K562 (cell line): ENCODE measurements at regions not wholly inside any gene's neighbourhood (a gene's known extent, or its start where the extent isn't known, plus 50 kb on each side); places are given as distances from the start of the nearest gene placed in this dataset.

ENCODE experiments used
- ATAC-seq: fragments of 200-7000 bp; cut with Tn5 transposase; 3 replicates; pipeline ENCODE4 v1.9.1; 2020; ENCODE audit warnings: moderate library complexity
- BruUV-seq: library from RNA; stranded (reverse); fragments of 400-500 nt; replicated peaks from 2 replicates; lab custom pipeline; 2021; lab: Mats Ljungman, UMichigan
- CTCF ChIA-PET: fragments of 300-600 bp; formaldehyde crosslinking; extraction: SDS; loops from one replicate; lab custom pipeline; 2021; ENCODE audit warnings: low intra/inter-chr PET ratio; lab: Yijun Ruan, JAX
- POLR2A ChIA-PET: fragments of 300-600, 350-650 bp; sonication (Branson Sonifier 250); formaldehyde crosslinking; extraction: SDS; loops from one replicate; lab custom pipeline; 2021; ENCODE audit warnings: antibody characterized with exemption, inconsistent platforms; lab: Yijun Ruan, JAX
- DNase-seq, 4 experiments: peaks; one replicate each; pipeline versions ENCODE4 v3.0.0 to v3.0.0-alpha.2; 2011 to 2018; ENCODE audit warnings: low spot score in 3 of 4, mixed read lengths in 3 of 4; ENCODE audit errors: extremely low read depth in 1 of 4
- FAIRE-seq: peaks from 2 replicates; lab custom pipeline; 2011; peaks lifted over from hg19 to GRCh38; lab: Jason Lieb, UNC
- H2AFZ ChIP-seq: 2 replicates; pipeline ENCODE4 v1.6.0; 2011; ENCODE audit warnings: low read depth, low read length, control low read depth, inconsistent platforms
- H3K27ac ChIP-seq: fragments of 200-600 bp; 3 replicates; pipeline ENCODE4 v1.8.0; 2011; ENCODE audit warnings: low read depth, mild to moderate bottlenecking, control low read depth, inconsistent platforms, low read length, moderate library complexity, mixed read lengths; ENCODE audit errors: extremely low read depth
- H3K27me3 ChIP-seq, 2 experiments: fragments of 300-600 bp in 1 of 2; 2 replicates in 1 of 2; 3 replicates in 1 of 2; pipeline versions ENCODE4 v1.6.0 to v1.8.0; 2011; ENCODE audit warnings: inconsistent platforms in 2 of 2, low read length in 2 of 2, mild to moderate bottlenecking in 1 of 2, mixed read lengths in 1 of 2, moderate library complexity in 1 of 2; ENCODE audit not compliant: control insufficient read depth in 2 of 2, insufficient read depth in 2 of 2
- H3K36me3 ChIP-seq: fragments of 300-600 bp; 3 replicates; pipeline ENCODE4 v1.8.0; 2011; ENCODE audit warnings: mild to moderate bottlenecking, low read length, inconsistent platforms; ENCODE audit not compliant: control insufficient read depth, insufficient read depth
- H3K4me1 ChIP-seq, 2 experiments: fragments of 200-600 bp in 1 of 2; replicated peaks in 1 of 2; 2 replicates in 1 of 2; 3 replicates in 1 of 2; pipeline versions ENCODE4 v1.5.1 to v1.8.0; 2011; ENCODE audit warnings: inconsistent platforms in 2 of 2, low read length in 2 of 2, mild to moderate bottlenecking in 1 of 2, mixed read lengths in 1 of 2, moderate library complexity in 1 of 2; ENCODE audit not compliant: control insufficient read depth in 2 of 2, insufficient read depth in 2 of 2
- H3K4me2 ChIP-seq: 2 replicates; pipeline ENCODE4 v1.6.1; 2011; ENCODE audit warnings: low read length, control low read depth, inconsistent platforms, mixed read lengths; ENCODE audit not compliant: insufficient read depth
- H3K4me3 ChIP-seq: fragments of 200-600 bp; sonication (generic), shearing (Covaris generic); 2 replicates; pipeline ENCODE4 v1.5.1; 2016; ENCODE audit warnings: control low read depth, inconsistent platforms
- H3K79me2 ChIP-seq: fragments of 200-600 bp; 3 replicates; pipeline ENCODE4 v1.8.0; 2011; ENCODE audit warnings: low read length, inconsistent platforms; ENCODE audit not compliant: control insufficient read depth, insufficient read depth
- H3K9ac ChIP-seq, 2 experiments: 2 replicates each; pipeline versions ENCODE4 v1.6.0 to v1.6.1; 2011; ENCODE audit warnings: low read depth in 2 of 2, low read length in 2 of 2, control low read depth in 1 of 2, inconsistent platforms in 1 of 2, mild to moderate bottlenecking in 1 of 2, mixed read lengths in 1 of 2; ENCODE audit not compliant: insufficient read depth in 1 of 2
- H3K9me1 ChIP-seq: one replicate; pipeline ENCODE4 v1.6.0; 2011; ENCODE audit warnings: inconsistent platforms, mild to moderate bottlenecking, low read length, moderate library complexity; ENCODE audit not compliant: control insufficient read depth, insufficient read depth
- H3K9me3 ChIP-seq: replicated peaks from 2 replicates; pipeline ENCODE4 v1.5.1; 2011; ENCODE audit warnings: low read depth, low read length, inconsistent platforms; ENCODE audit not compliant: control insufficient read depth, insufficient read depth
- H4K20me1 ChIP-seq: replicated peaks from 2 replicates; pipeline ENCODE4 v1.6.1; 2011; ENCODE audit warnings: low read length, inconsistent platforms, mixed read lengths; ENCODE audit not compliant: control insufficient read depth, insufficient read depth
- ADNP ChIP-seq: fragments of 200-800 bp; sonication (Bioruptor generic); IDR thresholded peaks from 2 replicates; pipeline ENCODE4 v1.6.1; 2016; ENCODE audit warnings: missing genetic modification characterization, missing compliant biosample characterization
- HOMEZ ChIP-seq: fragments of 250-450 bp; sonication (Bioruptor Pico); IDR thresholded peaks from 2 replicates; pipeline ENCODE4 v1.4.0; 2020; ENCODE audit warnings: mild to moderate bottlenecking, moderate library complexity
- ILF3 ChIP-seq: fragments of 450-650 bp; IDR thresholded peaks from 2 replicates; pipeline ENCODE4 v1.6.1; 2018; ENCODE audit warnings: antibody characterized with exemption, mild to moderate bottlenecking, moderate library complexity, borderline replicate concordance
- SLC30A9 ChIP-seq: fragments of 250-450 bp; sonication (Bioruptor Pico); IDR thresholded peaks from 2 replicates; pipeline ENCODE4 v1.8.0; 2022; ENCODE audit warnings: mild to moderate bottlenecking, moderate library complexity
- ZNF512 ChIP-seq: IDR thresholded peaks from 2 replicates; pipeline ENCODE4 v1.6.1; 2016; ENCODE audit warnings: missing genetic modification characterization, missing compliant biosample characterization
- WGBS: fragments of 100-300 bp; shearing (Covaris generic); methylation state at CpG from one replicate; pipeline ENCODE4 v1.1.6; 2016; ENCODE audit warnings: low coverage, mixed read lengths; ENCODE audit not compliant: insufficient coverage; ENCODE audit errors: missing lambda C conversion rate; 5-methylcytosine and 5-hydroxymethylcytosine counted together
- in situ Hi-C: fragments of 300-500 bp; cut with MboI; formaldehyde crosslinking; loops from 4 replicates; pipeline ENCODE4 v1.15.0; 2018; ENCODE audit warnings: inconsistent platforms, mixed read lengths
- intact Hi-C: fragments of 100-400 bp; cut with micrococcal nuclease; formaldehyde crosslinking; loops from 2 replicates; pipeline ENCODE4 v1.14.2; 2022
- TF ChIP-seq, protein P1 (sequence below): fragments of 250-450 bp; sonication (Bioruptor Pico); IDR thresholded peaks from 2 replicates; pipeline ENCODE4 v1.5.0; 2022; ENCODE audit warnings: mild to moderate bottlenecking
- TF ChIP-seq, protein P2 (sequence below), 2 experiments: fragments of 450-650 bp in 1 of 2; sonication (generic) in 1 of 2; formaldehyde crosslinking in 1 of 2; IDR thresholded peaks; 2 replicates each; pipeline versions ENCODE4 v1.7.1 to v1.9.0; 2016 to 2022; ENCODE audit warnings: inconsistent platforms in 1 of 2, mild to moderate bottlenecking in 1 of 2, missing genetic modification reagents in 1 of 2

GRCh38 chr11:23933721-23934120, 563.1 kb upstream of the LUZP2 start:
- Histone ChIP-seq H4K20me1 (no peaks in the 10 kb centered on the region), H3K4me2 (no peak overlapping the region), H3K9ac (no peak overlapping the region), H3K9me3 (no peaks in the 10 kb centered on the region), H3K79me2 (no peaks in the 10 kb centered on the region), H3K4me3 (no peak overlapping the region), H3K4me1 (no peaks in the 10 kb centered on the region), H2AFZ (no peak overlapping the region), H3K36me3 (no peaks in the 10 kb centered on the region), H3K9me1 (no peaks in the 10 kb centered on the region), H3K27ac (no peak overlapping the region), H3K27me3 (no peaks in the 10 kb centered on the region)
- POLR2A ChIA-PET: no interaction called here
- FAIRE-seq (no peak), DNase-seq (no peak), ATAC-seq (no peak)
- CTCF ChIA-PET: no interaction called here
- in situ Hi-C loops: no loop called here
- no TSS peak for BruUV-seq
- intact Hi-C loops: no loop called here
- 3% methylated on average over 6 of the region's 9 CpGs for WGBS
- TF ChIP-seq ILF3 (no peak), ADNP (tag) (no peak), HOMEZ (no peak), ZNF512 (no peak), SLC30A9 (CRISPR knock-in tag) (no peak)
- TF ChIP-seq, protein P1, sequence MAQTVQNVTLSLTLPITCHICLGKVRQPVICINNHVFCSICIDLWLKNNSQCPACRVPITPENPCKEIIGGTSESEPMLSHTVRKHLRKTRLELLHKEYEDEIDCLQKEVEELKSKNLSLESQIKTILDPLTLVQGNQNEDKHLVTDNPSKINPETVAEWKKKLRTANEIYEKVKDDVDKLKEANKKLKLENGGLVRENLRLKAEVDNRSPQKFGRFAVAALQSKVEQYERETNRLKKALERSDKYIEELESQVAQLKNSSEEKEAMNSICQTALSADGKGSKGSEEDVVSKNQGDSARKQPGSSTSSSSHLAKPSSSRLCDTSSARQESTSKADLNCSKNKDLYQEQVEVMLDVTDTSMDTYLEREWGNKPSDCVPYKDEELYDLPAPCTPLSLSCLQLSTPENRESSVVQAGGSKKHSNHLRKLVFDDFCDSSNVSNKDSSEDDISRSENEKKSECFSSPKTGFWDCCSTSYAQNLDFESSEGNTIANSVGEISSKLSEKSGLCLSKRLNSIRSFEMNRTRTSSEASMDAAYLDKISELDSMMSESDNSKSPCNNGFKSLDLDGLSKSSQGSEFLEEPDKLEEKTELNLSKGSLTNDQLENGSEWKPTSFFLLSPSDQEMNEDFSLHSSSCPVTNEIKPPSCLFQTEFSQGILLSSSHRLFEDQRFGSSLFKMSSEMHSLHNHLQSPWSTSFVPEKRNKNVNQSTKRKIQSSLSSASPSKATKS (CRISPR knock-in tag): no peak
- TF ChIP-seq, protein P2, sequence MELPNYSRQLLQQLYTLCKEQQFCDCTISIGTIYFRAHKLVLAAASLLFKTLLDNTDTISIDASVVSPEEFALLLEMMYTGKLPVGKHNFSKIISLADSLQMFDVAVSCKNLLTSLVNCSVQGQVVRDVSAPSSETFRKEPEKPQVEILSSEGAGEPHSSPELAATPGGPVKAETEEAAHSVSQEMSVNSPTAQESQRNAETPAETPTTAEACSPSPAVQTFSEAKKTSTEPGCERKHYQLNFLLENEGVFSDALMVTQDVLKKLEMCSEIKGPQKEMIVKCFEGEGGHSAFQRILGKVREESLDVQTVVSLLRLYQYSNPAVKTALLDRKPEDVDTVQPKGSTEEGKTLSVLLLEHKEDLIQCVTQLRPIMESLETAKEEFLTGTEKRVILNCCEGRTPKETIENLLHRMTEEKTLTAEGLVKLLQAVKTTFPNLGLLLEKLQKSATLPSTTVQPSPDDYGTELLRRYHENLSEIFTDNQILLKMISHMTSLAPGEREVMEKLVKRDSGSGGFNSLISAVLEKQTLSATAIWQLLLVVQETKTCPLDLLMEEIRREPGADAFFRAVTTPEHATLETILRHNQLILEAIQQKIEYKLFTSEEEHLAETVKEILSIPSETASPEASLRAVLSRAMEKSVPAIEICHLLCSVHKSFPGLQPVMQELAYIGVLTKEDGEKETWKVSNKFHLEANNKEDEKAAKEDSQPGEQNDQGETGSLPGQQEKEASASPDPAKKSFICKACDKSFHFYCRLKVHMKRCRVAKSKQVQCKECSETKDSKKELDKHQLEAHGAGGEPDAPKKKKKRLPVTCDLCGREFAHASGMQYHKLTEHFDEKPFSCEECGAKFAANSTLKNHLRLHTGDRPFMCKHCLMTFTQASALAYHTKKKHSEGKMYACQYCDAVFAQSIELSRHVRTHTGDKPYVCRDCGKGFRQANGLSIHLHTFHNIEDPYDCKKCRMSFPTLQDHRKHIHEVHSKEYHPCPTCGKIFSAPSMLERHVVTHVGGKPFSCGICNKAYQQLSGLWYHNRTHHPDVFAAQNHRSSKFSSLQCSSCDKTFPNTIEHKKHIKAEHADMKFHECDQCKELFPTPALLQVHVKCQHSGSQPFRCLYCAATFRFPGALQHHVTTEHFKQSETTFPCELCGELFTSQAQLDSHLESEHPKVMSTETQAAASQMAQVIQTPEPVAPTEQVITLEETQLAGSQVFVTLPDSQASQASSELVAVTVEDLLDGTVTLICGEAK (IDR thresholded peaks at IDR 0.05): no peak
- TF ChIP-seq, protein P2 (CRISPR knock-in tag; IDR thresholded peaks at IDR 0.05): no peak
